Naive B cell (primary cell): ENCODE measurements at regions not wholly inside any gene's neighbourhood (a gene's known extent, or its start where the extent isn't known, plus 50 kb on each side); places are given as distances from the start of the nearest gene placed in this dataset.
"Not testable (repeated sequence)": the region's sequence is repeated elsewhere in the genome, so short reads cannot be mapped to it uniquely, and the experiment has no call there.

Experiments used
- ATAC-seq, 2 donors: fragments of 150-1000 bp; cut with Tn5 transposase; 2 replicates each; pipeline ENCODE4 v1.10.0; 2021; ENCODE audit warnings: low read depth in 2 of 2, mild to moderate bottlenecking in 2 of 2, moderate library complexity in 2 of 2
- DNase-seq: peaks from one replicate; pipeline ENCODE4 v3.0.0; 2022
- H3K27ac Mint-ChIP-seq, 6 donors: one replicate each; pipeline ENCODE4 v1.8.0; 2020 to 2022; ENCODE audit warnings: mild to moderate bottlenecking in 6 of 6, mixed read lengths in 6 of 6, moderate library complexity in 5 of 6, inconsistent platforms in 2 of 6
- H3K27me3 Mint-ChIP-seq, 3 donors: one replicate each; pipeline ENCODE4 v1.8.0; 2021 to 2022; ENCODE audit warnings: mixed read lengths in 3 of 3, mild to moderate bottlenecking in 1 of 3
- H3K36me3 Mint-ChIP-seq, 2 donors: one replicate each; pipeline ENCODE4 v1.8.0; 2020 to 2022; ENCODE audit warnings: mixed read lengths in 2 of 2, inconsistent platforms in 1 of 2, mild to moderate bottlenecking in 1 of 2
- H3K4me1 Mint-ChIP-seq, 3 donors: one replicate each; pipeline ENCODE4 v1.8.0; 2020 to 2022; ENCODE audit warnings: mixed read lengths in 3 of 3, inconsistent platforms in 1 of 3, mild to moderate bottlenecking in 1 of 3, moderate library complexity in 1 of 3
- H3K4me3 Mint-ChIP-seq, 8 donors: one replicate each; pipeline ENCODE4 v1.8.0; 2020 to 2022; ENCODE audit warnings: mild to moderate bottlenecking in 8 of 8, mixed read lengths in 8 of 8, moderate library complexity in 8 of 8, inconsistent platforms in 2 of 8
- H3K9me3 Mint-ChIP-seq, 7 donors: one replicate each; pipeline ENCODE4 v1.8.0; 2020 to 2022; ENCODE audit warnings: mixed read lengths in 7 of 7, mild to moderate bottlenecking in 5 of 7, inconsistent platforms in 2 of 7, moderate library complexity in 1 of 7

DNA sequence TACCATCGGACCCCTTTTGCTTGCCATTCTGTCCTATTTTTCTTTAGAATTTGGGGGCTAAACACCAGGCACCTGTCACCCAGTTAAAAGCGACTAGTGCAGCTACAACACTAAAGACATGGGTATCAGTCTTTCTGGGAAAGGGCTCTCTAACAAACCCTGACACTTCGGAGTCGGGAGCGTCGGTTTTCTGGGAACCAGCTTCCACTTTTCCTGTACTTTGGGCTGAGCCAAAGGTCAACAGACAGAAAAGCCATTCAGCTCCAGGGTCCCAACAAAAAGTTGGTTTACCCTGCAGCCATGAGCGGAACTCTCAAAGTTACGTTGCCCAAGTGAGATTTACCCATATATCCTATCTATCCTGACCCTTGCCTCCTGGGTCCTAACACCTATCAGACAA, 337.0 kb upstream of the SLITRK5 start:
- no peak for ATAC-seq
- H3K27me3 Mint-ChIP-seq = no peaks in the 10 kb centered on the region
- peaks cover 0 to 15% (median 4%) of the 10 kb centered on the region in 7 donors for H3K9me3 Mint-ChIP-seq
- H3K4me1 Mint-ChIP-seq = no peaks in the 10 kb centered on the region
- no peak for DNase-seq
- H3K4me3 Mint-ChIP-seq = no peak overlapping the region
- H3K27ac Mint-ChIP-seq = no peak overlapping the region
- H3K36me3 Mint-ChIP-seq = no peaks in the 10 kb centered on the region

DNA sequence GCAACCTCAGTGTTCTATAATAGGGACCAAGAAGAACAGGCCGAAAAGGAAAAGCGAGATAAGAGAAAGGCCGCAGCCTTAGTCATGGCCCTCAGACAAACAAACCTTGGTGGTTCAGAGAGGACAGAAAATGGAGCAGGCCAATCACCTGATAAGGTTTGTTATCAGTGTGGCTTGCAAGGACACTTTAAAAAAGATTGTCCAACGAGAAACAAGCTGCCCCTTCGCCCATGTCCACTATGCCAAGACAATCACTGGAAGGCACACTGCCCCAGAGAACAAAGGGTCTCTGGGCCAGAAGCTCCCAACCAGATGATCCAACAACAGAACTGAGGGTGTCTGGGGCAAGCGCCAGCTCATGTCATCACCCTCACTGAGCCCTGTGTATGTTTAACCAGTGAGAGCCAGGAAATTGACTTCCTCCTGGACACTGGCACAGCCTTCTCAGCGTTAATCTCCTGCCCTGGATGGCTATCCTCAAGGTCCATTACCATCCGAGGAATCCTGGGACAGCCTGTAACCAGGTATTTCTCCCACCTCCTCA, 334.8 kb upstream of the SLITRK5 start:
- ATAC-seq, H3K27me3 Mint-ChIP-seq, H3K27ac Mint-ChIP-seq, DNase-seq, H3K36me3 Mint-ChIP-seq, H3K4me1 Mint-ChIP-seq, H3K4me3 Mint-ChIP-seq: not testable (repeated sequence)
- peaks cover 0 to 15% (median 4%) of the 10 kb centered on the region in 7 donors for H3K9me3 Mint-ChIP-seq

DNA sequence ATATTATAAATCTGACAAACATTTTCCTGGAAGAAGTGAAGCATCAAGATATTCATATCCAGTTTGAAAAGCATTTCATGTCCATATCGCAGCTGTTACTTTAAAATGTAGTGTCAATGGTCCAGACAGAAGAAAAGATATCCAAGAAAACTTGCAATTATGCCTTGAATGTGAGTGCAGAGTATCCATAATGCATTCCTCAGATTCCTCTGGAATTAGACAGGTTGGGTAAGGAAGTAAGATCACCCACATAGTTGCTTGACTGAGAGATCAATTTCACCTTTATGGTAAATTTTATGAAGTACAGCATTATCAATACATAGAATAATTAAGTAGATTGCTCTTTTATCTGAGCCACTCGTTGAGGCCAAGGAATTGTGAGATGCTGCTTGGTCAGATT, 327.0 kb upstream of the SLITRK5 start:
- peaks cover 0 to 4% (median 3%) of the 10 kb centered on the region in 7 donors for H3K9me3 Mint-ChIP-seq
- H3K27ac Mint-ChIP-seq = no peak overlapping the region
- H3K4me1 Mint-ChIP-seq = no peaks in the 10 kb centered on the region
- DNase-seq (no peak), ATAC-seq (no peak)
- no peaks in the 10 kb centered on the region for H3K36me3 Mint-ChIP-seq
- H3K4me3 Mint-ChIP-seq = no peak overlapping the region
- H3K27me3 Mint-ChIP-seq = no peaks in the 10 kb centered on the region

DNA sequence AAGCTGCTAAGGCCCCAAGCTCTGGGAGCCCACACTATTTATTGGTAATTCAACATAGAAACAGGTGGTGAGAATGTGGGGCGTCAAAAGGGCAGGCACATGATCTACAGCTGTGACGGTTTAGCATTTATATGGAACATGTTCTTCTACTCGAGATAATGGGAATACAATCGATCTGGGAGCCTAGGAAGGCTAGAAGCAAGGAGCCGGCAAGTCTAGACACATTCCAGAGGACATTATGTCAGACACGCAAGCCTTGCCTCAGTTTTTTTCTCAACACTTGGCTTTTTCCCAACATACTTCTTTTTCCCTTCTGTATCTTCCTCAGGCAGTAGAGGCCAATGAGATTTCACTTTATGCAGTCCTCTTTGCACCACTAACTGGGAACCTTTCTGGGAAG, 315.7 kb upstream of the SLITRK5 start:
- Mint-ChIP-seq H3K36me3 (no peaks in the 10 kb centered on the region), H3K27ac (no peak overlapping the region), H3K27me3 (no peaks in the 10 kb centered on the region), H3K4me3 (no peak overlapping the region), H3K4me1 (no peaks in the 10 kb centered on the region), H3K9me3 (peaks cover 0 to 12% (median 2%) of the 10 kb centered on the region in 7 donors)
- no peak for DNase-seq
- no peak for ATAC-seq

DNA sequence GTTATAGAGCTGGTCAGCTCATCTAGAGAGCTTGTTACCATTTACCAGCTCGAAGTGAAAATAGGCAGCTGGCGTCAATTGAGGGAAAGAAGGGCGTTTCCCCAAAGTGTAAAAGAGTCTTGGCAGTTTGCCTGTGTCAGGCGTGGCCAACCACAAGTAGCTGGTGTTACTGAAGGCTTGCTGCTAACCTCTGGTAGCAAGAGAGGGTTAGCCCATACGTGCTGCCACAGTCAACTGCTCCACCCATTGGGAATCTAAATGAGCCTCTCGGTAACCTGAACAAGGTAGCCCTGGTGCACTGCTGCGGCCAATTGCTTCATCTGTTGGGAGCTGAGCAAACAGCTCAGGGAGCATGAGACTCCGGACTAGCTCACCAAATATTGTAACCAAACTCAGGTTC, 314.9 kb upstream of the SLITRK5 start:
- ATAC-seq (no peak), DNase-seq (no peak)
- H3K36me3 Mint-ChIP-seq = no peaks in the 10 kb centered on the region
- no peak overlapping the region for H3K4me3 Mint-ChIP-seq
- H3K4me1 Mint-ChIP-seq = no peaks in the 10 kb centered on the region
- peaks cover 0 to 12% (median 2%) of the 10 kb centered on the region in 7 donors for H3K9me3 Mint-ChIP-seq
- H3K27ac Mint-ChIP-seq = no peak overlapping the region
- H3K27me3 Mint-ChIP-seq = no peaks in the 10 kb centered on the region

DNA sequence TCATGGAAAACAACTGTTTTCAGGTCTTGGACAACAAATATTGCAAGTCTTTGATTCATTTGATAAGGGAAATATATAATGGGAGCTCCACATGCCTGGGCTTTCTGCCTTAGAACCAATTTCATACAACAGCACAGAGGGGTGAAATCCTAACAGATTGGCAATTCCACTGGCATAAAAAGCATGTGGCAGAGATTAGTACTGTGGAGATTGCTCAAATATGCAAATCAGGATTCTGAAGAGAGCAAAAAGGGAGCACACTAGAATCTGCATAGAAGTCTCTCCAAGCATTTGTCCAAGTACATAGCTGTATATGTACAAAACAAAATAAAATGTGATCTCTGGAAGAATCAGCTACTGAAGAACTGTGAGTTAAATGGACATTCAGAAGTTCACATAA, 312.9 kb upstream of the SLITRK5 start:
- H3K36me3 Mint-ChIP-seq = no peaks in the 10 kb centered on the region
- no peaks in the 10 kb centered on the region for H3K27me3 Mint-ChIP-seq
- no peaks in the 10 kb centered on the region for H3K4me1 Mint-ChIP-seq
- ATAC-seq (no peak), DNase-seq (no peak)
- H3K9me3 Mint-ChIP-seq = peaks cover 0 to 10% (median 2%) of the 10 kb centered on the region in 7 donors
- no peak overlapping the region for H3K4me3 Mint-ChIP-seq
- H3K27ac Mint-ChIP-seq = no peak overlapping the region

DNA sequence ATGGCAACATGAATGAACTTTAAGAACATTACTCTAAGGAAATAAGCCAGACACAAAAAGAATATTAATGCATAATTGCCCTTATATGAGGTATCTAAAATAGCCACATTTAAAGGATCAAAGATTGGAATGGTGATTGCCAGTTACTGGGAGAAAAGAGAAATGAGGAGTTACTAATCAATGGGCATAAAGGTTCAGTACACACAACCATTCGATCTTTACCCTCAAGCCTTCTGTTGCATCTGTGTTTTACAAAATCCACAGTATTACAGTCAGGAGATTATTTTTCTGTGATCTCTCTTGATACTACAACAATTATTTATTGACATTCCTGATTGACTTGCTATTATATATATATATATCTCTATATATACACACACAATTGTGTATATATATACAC, 310.0 kb upstream of the SLITRK5 start:
- Mint-ChIP-seq H3K27ac (no peak overlapping the region), H3K4me3 (no peak overlapping the region), H3K9me3 (peaks cover 0 to 12% (median 4%) of the 10 kb centered on the region in 7 donors), H3K36me3 (no peaks in the 10 kb centered on the region), H3K4me1 (no peaks in the 10 kb centered on the region), H3K27me3 (no peaks in the 10 kb centered on the region)
- ATAC-seq (no peak), DNase-seq (no peak)

DNA sequence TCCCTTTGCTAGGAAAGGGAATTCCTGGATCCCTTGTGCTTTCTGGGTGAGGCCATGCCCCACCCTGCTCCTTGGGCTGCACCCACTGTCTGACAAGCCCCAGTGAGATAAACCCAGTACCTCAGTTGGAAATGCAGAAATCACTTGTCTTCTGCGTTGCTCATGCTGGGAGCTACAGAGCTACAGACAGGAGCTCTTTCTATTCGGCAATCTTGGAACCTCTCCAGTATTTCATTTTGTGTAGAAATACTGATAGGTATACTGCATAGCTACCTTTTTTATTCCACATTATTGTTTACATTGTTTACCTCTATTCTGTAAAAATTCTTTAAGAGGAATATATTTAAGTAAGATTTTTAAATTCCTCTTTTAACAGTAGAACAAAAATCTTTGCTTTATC, 302.5 kb upstream of the SLITRK5 start:
- H3K27ac Mint-ChIP-seq = no peak overlapping the region
- no peaks in the 10 kb centered on the region for H3K4me1 Mint-ChIP-seq
- peaks cover 0 to 11% (median 4%) of the 10 kb centered on the region in 7 donors for H3K9me3 Mint-ChIP-seq
- no peaks in the 10 kb centered on the region for H3K36me3 Mint-ChIP-seq
- no peaks in the 10 kb centered on the region for H3K27me3 Mint-ChIP-seq
- no peak overlapping the region for H3K4me3 Mint-ChIP-seq
- DNase-seq (no peak), ATAC-seq (no peak)

DNA sequence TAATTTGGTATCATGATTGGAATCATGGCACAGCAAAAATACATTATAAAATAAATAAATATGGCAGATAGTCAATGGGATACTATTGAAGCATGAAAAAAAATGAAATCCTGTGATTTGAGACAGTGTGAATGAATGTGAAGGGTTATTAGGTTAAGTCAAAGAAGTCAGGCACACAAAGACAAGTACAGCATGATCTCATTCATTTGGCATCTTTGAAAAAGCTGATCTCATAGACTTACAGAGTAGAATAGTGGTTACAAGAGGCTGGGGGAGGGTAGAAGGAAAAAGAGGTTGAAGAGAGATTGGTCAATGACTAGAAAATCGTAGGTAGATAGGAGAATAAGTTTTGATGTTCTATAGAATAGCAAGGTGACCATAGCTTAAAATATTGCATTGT, 295.1 kb upstream of the SLITRK5 start:
- no peak for DNase-seq
- ATAC-seq = no peak
- no peaks in the 10 kb centered on the region for H3K27me3 Mint-ChIP-seq
- H3K9me3 Mint-ChIP-seq = peaks cover 0 to 8% (median 4%) of the 10 kb centered on the region in 7 donors
- H3K4me3 Mint-ChIP-seq = no peak overlapping the region
- H3K27ac Mint-ChIP-seq = no peak overlapping the region
- no peaks in the 10 kb centered on the region for H3K4me1 Mint-ChIP-seq
- H3K36me3 Mint-ChIP-seq = no peaks in the 10 kb centered on the region

DNA sequence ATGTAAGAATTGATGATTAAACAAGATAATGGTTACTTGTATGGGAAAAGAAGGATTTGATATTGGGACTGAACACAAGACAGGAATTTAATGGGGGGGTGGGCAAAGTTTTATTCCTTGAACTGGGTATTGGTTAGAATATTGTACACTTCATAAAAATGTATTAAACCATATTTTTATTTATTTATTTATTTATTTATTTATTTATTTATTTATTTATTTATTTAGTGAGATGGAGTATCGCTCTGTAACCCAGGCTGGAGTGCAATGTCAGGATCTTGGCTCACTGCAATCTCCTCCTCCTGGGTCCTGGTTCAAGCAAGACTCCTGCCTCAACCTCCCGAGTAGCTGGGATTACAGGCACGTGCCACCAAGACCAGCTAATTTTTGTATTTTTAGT, 287.1 kb upstream of the SLITRK5 start:
- Mint-ChIP-seq H3K9me3 (peaks cover 0 to 9% (median 4%) of the 10 kb centered on the region in 7 donors), H3K27ac (no peak overlapping the region), H3K27me3 (no peaks in the 10 kb centered on the region), H3K4me3 (no peak overlapping the region), H3K4me1 (no peaks in the 10 kb centered on the region), H3K36me3 (no peaks in the 10 kb centered on the region)
- ATAC-seq (no peak), DNase-seq (no peak)

DNA sequence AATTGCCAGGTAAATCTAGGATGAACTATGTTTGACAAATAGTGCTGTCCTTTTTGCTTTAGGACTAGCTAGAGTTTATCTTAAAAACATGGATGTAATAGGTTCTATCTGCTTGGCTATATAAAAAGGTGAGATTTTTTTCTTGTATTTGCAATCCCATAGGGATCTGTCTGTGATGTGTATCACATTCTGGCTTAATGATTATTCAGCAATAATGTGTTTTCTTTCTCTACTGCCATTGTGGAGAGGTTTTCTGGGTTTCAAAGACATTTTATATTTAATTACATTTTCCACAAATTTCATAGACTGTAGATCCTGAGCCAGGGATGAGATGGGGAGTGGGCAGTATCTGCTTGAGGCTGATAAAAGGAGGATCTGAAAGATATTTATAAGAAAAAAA, 277.8 kb upstream of the SLITRK5 start:
- ATAC-seq (no peak), DNase-seq (no peak)
- Mint-ChIP-seq H3K36me3 (no peaks in the 10 kb centered on the region), H3K4me3 (no peak overlapping the region), H3K4me1 (no peaks in the 10 kb centered on the region), H3K27me3 (no peaks in the 10 kb centered on the region), H3K9me3 (peaks cover 0 to 4% (median 1%) of the 10 kb centered on the region in 7 donors), H3K27ac (no peak overlapping the region)

DNA sequence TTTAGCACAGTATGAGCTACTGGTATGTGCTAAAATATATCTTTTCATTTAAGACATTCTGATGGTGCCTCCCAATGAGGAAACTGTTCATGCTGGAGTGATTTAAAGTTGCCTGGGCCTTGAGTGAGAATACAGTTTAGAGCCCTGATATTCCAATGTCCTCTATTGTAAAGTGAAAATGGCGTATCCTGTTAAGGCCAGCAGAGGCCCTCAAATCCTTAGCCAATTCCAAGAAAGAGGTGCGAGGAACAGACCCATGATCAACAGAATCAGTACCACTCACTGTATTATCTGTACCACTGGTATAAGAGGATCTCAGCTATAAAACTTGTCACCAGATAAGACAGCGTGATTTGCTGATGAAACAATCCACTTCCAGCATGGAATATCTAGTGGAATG, 273.1 kb upstream of the SLITRK5 start:
- H3K9me3 Mint-ChIP-seq = peaks cover 0 to 7% (median 0%) of the 10 kb centered on the region in 7 donors
- DNase-seq (no peak), ATAC-seq (no peak)
- H3K4me3 Mint-ChIP-seq = no peak overlapping the region
- no peaks in the 10 kb centered on the region for H3K27me3 Mint-ChIP-seq
- no peaks in the 10 kb centered on the region for H3K36me3 Mint-ChIP-seq
- no peaks in the 10 kb centered on the region for H3K4me1 Mint-ChIP-seq
- no peak overlapping the region for H3K27ac Mint-ChIP-seq

DNA sequence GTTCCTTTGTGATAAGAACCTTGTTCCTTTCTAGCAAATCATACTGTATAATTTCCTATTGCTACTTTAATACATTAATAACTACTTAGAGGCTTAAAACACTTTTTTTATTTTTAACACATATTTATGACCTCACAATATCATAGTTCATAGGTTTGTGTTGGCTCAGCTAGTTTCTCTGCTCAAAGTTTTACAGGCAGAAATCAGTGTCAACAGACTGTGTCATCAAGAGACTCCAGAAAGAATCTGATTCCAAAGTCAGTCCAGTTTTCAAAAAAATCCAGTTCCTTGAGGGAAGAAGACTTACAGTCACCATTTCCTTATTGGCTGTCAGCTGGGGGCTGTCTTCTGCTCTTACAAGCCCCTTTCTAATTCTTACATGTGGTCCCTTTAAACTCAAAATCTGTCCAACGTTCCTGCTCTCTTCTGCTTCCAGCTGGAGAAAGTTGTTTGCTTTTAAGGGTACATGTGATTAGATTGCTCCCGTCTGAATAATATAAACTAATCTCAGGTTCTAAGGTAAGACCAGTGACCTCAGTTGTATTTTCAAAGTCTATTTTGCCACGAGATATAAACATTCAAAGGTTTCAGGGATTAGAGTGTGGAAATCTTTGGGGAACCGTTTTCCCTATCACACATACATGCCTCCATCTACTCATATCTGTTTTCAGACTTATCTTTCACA, 267.3 kb upstream of the SLITRK5 start:
- Mint-ChIP-seq H3K4me1 (no peaks in the 10 kb centered on the region), H3K27ac (no peak overlapping the region), H3K9me3 (peaks cover 0 to 11% (median 2%) of the 10 kb centered on the region in 7 donors), H3K36me3 (no peaks in the 10 kb centered on the region), H3K4me3 (no peak overlapping the region), H3K27me3 (no peaks in the 10 kb centered on the region)
- ATAC-seq (no peak), DNase-seq (no peak)

DNA sequence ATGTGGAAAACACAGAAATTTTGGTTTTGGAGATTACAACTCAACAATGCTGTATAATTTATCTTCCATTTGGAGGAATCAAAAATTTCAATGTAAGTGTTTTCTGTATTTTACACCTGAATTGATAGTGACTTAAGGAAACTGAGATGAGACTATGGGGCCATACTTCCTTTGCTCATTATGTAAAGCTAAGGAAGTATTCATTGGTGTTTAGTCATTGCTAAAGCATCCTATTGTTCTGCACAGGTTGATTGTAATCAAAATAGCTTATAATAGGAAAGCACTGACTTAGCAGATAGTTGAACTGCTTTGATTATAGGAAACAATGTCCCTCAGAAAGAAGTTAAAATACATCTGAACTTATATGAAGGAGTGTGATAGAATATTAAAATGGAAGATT, 244.4 kb upstream of the SLITRK5 start:
- H3K4me1 Mint-ChIP-seq = no peaks in the 10 kb centered on the region
- H3K9me3 Mint-ChIP-seq = peaks cover 0 to 4% (median 0%) of the 10 kb centered on the region in 7 donors
- no peaks in the 10 kb centered on the region for H3K36me3 Mint-ChIP-seq
- no peak overlapping the region for H3K27ac Mint-ChIP-seq
- DNase-seq (no peak), ATAC-seq (no peak)
- no peak overlapping the region for H3K4me3 Mint-ChIP-seq
- H3K27me3 Mint-ChIP-seq = no peaks in the 10 kb centered on the region
